ENCODE measurements at regions not wholly inside any gene's neighbourhood (a gene's known extent, or its start where the extent isn't known, plus 50 kb on each side); places are given as distances from the start of the nearest gene placed in this dataset.

GRCh38 chr15:85986116-85986515 lies 93.6 kb upstream of the AGBL1 start:
- DNase-seq: no peak

GRCh38 chr15:85986741-85987140 lies 92.9 kb upstream of the AGBL1 start:
- DNase-seq: no peak

GRCh38 chr15:85988741-85989140 lies 90.9 kb upstream of the AGBL1 start:
- DNase-seq: no peak

DNA sequence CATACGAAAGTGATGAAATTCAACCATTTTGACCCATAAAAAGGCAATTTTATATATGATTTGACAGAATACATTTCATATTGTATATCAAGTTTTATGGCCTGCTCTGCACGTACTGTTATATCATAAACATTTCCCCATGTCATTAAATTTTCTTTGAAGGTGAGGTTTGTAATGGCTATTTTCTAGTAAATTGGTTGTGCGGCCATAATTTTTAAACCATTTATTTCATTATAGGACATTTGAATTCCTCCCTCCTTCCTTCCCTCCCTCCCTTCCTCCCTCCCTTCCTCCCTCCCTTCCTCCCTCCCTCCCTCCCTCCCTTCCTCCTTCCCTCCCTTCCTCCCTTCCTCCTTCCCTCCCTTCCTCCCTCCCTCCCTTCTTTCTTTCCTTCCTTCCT lies 87.4 kb upstream of the AGBL1 start:
- DNase-seq: no peak

GRCh38 chr15:85993116-85993515 lies 86.6 kb upstream of the AGBL1 start:
- DNase-seq: no peak

- DNase-seq: no peak
These were observed 82.1 kb upstream of the AGBL1 start for GRCh38 chr15:85997618-85998017.

DNA sequence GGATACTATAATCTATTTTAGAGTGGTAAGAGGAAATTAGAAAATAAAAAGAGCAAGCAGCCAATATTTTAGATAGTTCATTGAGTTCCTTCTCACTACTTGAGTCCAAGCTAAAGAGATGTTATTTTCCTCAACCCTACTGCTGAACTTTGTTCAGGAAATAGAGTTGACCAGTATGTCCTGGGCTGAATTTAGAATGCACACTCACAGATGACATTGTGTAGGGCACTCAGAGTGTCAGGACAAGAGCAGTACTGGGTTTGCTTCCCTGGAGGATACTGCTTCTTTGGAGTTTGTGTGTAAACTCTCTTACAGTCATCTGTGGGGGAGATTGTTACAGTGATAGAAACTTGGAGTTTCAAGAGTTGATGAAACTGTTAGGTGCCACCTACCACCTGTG lies 80.0 kb upstream of the AGBL1 start:
- no peak for DNase-seq

- DNase-seq: no peak
These were observed 78.5 kb upstream of the AGBL1 start for GRCh38 chr15:86001200-86001599.

GRCh38 chr15:86002444-86002843 lies 77.2 kb upstream of the AGBL1 start:
- no peak for DNase-seq

DNA sequence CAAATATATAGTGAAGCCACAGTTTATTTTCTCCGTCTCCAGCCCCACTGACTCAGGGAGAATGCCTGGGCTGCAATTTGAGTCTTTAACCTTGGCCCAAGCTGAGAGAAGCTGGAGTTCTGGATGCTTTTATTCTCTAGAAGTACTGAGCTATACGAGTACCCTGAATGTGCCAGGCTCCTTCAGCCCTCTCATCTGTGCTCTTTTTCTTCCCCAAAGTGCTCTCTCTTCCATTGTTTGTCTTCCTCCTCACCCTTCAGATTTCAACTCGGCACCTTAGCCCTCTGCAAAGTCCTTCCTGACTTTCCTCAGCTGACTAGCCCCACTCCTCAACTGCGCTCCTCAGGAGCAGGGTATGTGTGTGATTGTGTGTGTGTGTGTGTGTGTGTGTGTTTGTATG lies 75.6 kb upstream of the AGBL1 start:
- DNase-seq: no peak

- DNase-seq: no peak
These were observed 73.1 kb upstream of the AGBL1 start for GRCh38 chr15:86006546-86006945.

GRCh38 chr15:86009727-86010126 lies 69.9 kb upstream of the AGBL1 start:
- DNase-seq: no peak

GRCh38 chr15:86010398-86010797 lies 69.3 kb upstream of the AGBL1 start:
- DNase-seq: no peak

- no peak for DNase-seq
These were observed 68.8 kb upstream of the AGBL1 start for GRCh38 chr15:86010891-86011290.

- DNase-seq: no peak
These were observed 65.7 kb upstream of the AGBL1 start for GRCh38 chr15:86014016-86014415.

DNA sequence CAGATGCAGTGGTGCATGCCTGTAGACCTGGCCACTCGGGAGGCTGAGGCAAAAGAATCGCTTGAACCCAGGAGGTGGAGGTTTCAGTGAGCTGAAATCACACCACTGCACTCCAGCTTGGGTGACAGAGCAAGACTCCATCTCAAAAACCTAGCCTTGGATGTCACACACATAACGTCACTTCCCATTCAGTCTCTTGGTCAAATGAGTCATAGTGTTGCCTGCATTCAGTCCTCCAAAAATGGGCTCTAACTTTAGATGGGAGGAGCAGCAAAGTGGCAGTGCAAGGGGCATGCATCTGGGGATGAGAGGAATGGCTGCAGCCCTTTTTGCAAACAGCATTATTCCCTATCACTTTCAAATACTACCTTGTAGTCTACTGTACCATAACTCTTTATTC lies 62.9 kb upstream of the AGBL1 start:
- no peak for DNase-seq

DNA sequence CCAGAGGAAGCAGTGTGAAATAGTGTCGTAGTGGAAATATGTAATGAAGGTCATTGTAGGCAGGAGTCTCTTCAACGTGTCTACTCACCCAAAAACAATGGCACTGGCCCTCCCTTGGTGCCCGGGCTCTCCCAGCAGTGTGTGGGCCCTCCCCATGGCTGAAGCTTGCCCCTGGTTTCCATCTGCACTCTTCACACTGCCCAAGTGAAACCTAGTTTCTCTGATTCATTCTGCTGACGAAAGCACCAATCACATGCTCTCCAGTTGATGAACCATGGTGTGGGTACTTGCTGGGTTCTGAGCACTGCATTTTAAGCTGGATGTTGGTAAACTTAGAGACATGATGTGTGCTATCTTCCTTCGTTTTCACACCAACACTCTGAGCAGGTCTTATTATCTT lies 61.0 kb upstream of the AGBL1 start:
- DNase-seq: no peak

GRCh38 chr15:86021281-86022264 lies 58.1 kb upstream of the AGBL1 start:
- no peak for DNase-seq

- DNase-seq: no peak
These were observed 50.7 kb upstream of the AGBL1 start for GRCh38 chr15:86028961-86029360.
